Caco-2 (cell line): ENCODE measurements at regions not wholly inside any gene's neighbourhood (a gene's known extent, or its start where the extent isn't known, plus 50 kb on each side); places are given as distances from the start of the nearest gene placed in this dataset.

ENCODE experiments used
- BruUV-seq: library from RNA; stranded (reverse); fragments of 400-500 nt; replicated peaks from 2 replicates; lab custom pipeline; 2021; lab: Mats Ljungman, UMichigan
- CTCF ChIA-PET: fragments of 300-600 bp; sonication (Branson Sonifier 250); formaldehyde crosslinking; loops from one replicate; lab custom pipeline; 2022; ENCODE audit warnings: antibody characterized with exemption; lab: Charles Lee
- POLR2A ChIA-PET: fragments of 300-600 bp; sonication (Branson Sonifier 250); formaldehyde crosslinking; loops from one replicate; lab custom pipeline; 2022; ENCODE audit warnings: antibody characterized with exemption; lab: Charles Lee
- DNase-seq, 2 experiments: peaks; one replicate each; pipeline versions ENCODE4 v3.0.0 to v3.0.0-alpha.2; 2020 to 2022
- H3K27me3 ChIP-seq: replicated peaks from 2 replicates; pipeline ENCODE4 v1.6.0; 2011; ENCODE audit warnings: low read length; ENCODE audit not compliant: control insufficient read depth, insufficient read depth
- H3K36me3 ChIP-seq: 2 replicates; pipeline ENCODE4 v1.5.1; 2011; ENCODE audit warnings: low read length; ENCODE audit not compliant: control insufficient read depth, insufficient read depth
- H3K4me1 ChIP-seq: fragments of 250-450 bp; sonication (Bioruptor Pico); 2 replicates; pipeline ENCODE4 v1.5.1; 2020; ENCODE audit warnings: mild to moderate bottlenecking
- H3K4me3 ChIP-seq: 2 replicates; pipeline ENCODE4 v1.5.1; 2011; ENCODE audit warnings: low read depth, mild to moderate bottlenecking, control low read depth, low read length
- H3K9me3 ChIP-seq: fragments of 250-450 bp; sonication (Bioruptor Pico); 2 replicates; pipeline ENCODE4 v1.5.1; 2020; ENCODE audit warnings: mild to moderate bottlenecking, moderate library complexity
- H3K27ac Mint-ChIP-seq: one replicate; pipeline ENCODE4 v1.8.0; 2022; ENCODE audit warnings: mixed read lengths; ENCODE audit not compliant: unreplicated experiment
- H3K27me3 Mint-ChIP-seq: one replicate; pipeline ENCODE4 v1.8.0; 2022; ENCODE audit warnings: mixed read lengths; ENCODE audit not compliant: insufficient read depth, unreplicated experiment
- H3K36me3 Mint-ChIP-seq: one replicate; pipeline ENCODE4 v1.8.0; 2022; ENCODE audit warnings: mild to moderate bottlenecking, mixed read lengths; ENCODE audit not compliant: insufficient read depth, unreplicated experiment
- H3K4me1 Mint-ChIP-seq: one replicate; pipeline ENCODE4 v1.8.0; 2022; ENCODE audit warnings: low read depth, mixed read lengths; ENCODE audit not compliant: unreplicated experiment
- H3K4me3 Mint-ChIP-seq: one replicate; pipeline ENCODE4 v1.8.0; 2022; ENCODE audit warnings: mild to moderate bottlenecking, moderate library complexity, mixed read lengths; ENCODE audit not compliant: unreplicated experiment
- H3K9me3 Mint-ChIP-seq: one replicate; pipeline ENCODE4 v1.8.0; 2022; ENCODE audit warnings: mixed read lengths; ENCODE audit not compliant: unreplicated experiment
- CTCF ChIP-seq, 2 experiments: fragments of 200-600 bp in 1 of 2; IDR thresholded peaks; 1 replicate in 1 of 2; 2 replicates in 1 of 2; pipeline versions ENCODE4 v1.5.1 to v1.8.0; 2011 to 2022; ENCODE audit warnings: antibody characterized with exemption in 1 of 2, control low read depth in 1 of 2, inconsistent platforms in 1 of 2, low read depth in 1 of 2, low read length in 1 of 2, mild to moderate bottlenecking in 1 of 2, moderate library complexity in 1 of 2; ENCODE audit not compliant: insufficient read depth in 1 of 2, severe bottlenecking in 1 of 2, unreplicated experiment in 1 of 2
- intact Hi-C: fragments of 100-400 bp; cut with micrococcal nuclease; formaldehyde crosslinking; loops from one replicate; pipeline ENCODE4 v1.10.0; 2022; ENCODE audit not compliant: unreplicated experiment

DNA sequence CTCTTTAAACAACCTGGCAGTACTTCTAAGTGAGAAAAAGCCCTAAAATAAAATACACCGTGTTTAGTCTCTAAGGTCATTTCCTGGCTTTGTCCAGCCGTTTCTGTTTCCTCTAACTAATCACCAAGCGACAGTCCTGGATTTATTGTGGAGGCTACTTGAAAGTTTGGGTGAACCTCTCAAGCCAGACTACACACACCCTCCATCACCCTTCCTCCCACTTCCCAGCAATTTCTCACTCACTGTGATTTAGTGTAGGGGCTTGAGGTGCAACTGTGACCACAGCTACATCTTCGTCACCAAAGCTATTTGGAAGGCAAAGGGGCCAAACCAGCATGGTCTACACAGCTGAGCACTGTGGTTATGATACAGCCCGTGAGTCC lies 240.0 kb upstream of the SLC24A2 start:
- ChIA-PET POLR2A (no interaction called here), CTCF (no interaction called here)
- no TSS peak for BruUV-seq
- peaks cover 18% of the 10 kb centered on the region for H3K4me1 Mint-ChIP-seq
- no peak for TF ChIP-seq CTCF (IDR thresholded peaks at IDR 0.05; ENCODE audit: insufficient read depth in 1 of 2, low read depth in 1 of 2, low read length in 1 of 2, severe bottlenecking in 1 of 2, unreplicated experiment in 1 of 2)
- no peaks in the 10 kb centered on the region for H3K27me3 Mint-ChIP-seq
- H3K4me3 Mint-ChIP-seq: peak overlapping the region; percentile 22
- Histone ChIP-seq H3K36me3 (no peaks in the 10 kb centered on the region), H3K4me3 (no peak overlapping the region), H3K9me3 (no peaks in the 10 kb centered on the region), H3K27me3 (no peaks in the 10 kb centered on the region), H3K4me1 (peaks cover 26% of the 10 kb centered on the region)
- peak overlapping the region; percentile 4 for H3K27ac Mint-ChIP-seq
- intact Hi-C loops: loop anchor here (1.0 to 10.0 kb wide), 2 partner anchors 119 to 166 kb away; no protein-coding TSS in a partner anchor
- no peaks in the 10 kb centered on the region for H3K36me3 Mint-ChIP-seq
- no peak for DNase-seq
- no peaks in the 10 kb centered on the region for H3K9me3 Mint-ChIP-seq

- H3K4me3 Mint-ChIP-seq: peak overlapping the region; percentile 22
- peaks cover 32% of the 10 kb centered on the region for H3K4me1 ChIP-seq
- peaks cover 18% of the 10 kb centered on the region for H3K4me1 Mint-ChIP-seq
- no peak for TF ChIP-seq CTCF (IDR thresholded peaks at IDR 0.05; ENCODE audit: insufficient read depth in 1 of 2, low read depth in 1 of 2, low read length in 1 of 2, severe bottlenecking in 1 of 2, unreplicated experiment in 1 of 2)
- CTCF ChIA-PET: no interaction called here
- H3K27ac Mint-ChIP-seq: peak overlapping the region; percentile 4
- no peaks in the 10 kb centered on the region for H3K36me3 Mint-ChIP-seq
- peak; percentile 70 to 78 for DNase-seq
- no peaks in the 10 kb centered on the region for H3K27me3 Mint-ChIP-seq
- H3K9me3 ChIP-seq: no peaks in the 10 kb centered on the region
- POLR2A ChIA-PET: no interaction called here
- intact Hi-C loops: loop anchor here (1.0 to 10.0 kb wide), 2 partner anchors 120 to 166 kb away; no protein-coding TSS in a partner anchor
- H3K36me3 ChIP-seq: no peaks in the 10 kb centered on the region
- no peak overlapping the region for H3K4me3 ChIP-seq
- H3K9me3 Mint-ChIP-seq: no peaks in the 10 kb centered on the region
- no TSS peak for BruUV-seq
- no peaks in the 10 kb centered on the region for H3K27me3 ChIP-seq
Observed at GRCh38 chr9:20028192-20028848, 239.5 kb upstream of the SLC24A2 start.

- no peak overlapping the region for H3K27ac Mint-ChIP-seq
- H3K4me1 ChIP-seq: peaks cover 25% of the 10 kb centered on the region
- peaks cover 4% of the 10 kb centered on the region for H3K9me3 Mint-ChIP-seq
- no peak for DNase-seq
- no peaks in the 10 kb centered on the region for H3K27me3 Mint-ChIP-seq
- H3K9me3 ChIP-seq: no peaks in the 10 kb centered on the region
- no peaks in the 10 kb centered on the region for H3K27me3 ChIP-seq
- ChIA-PET POLR2A (no interaction called here), CTCF (no interaction called here)
- H3K4me1 Mint-ChIP-seq: peaks cover 18% of the 10 kb centered on the region
- BruUV-seq: no TSS peak
- no peak overlapping the region for H3K4me3 ChIP-seq
- H3K36me3 ChIP-seq: no peaks in the 10 kb centered on the region
- no peak overlapping the region for H3K4me3 Mint-ChIP-seq
- H3K36me3 Mint-ChIP-seq: no peaks in the 10 kb centered on the region
- intact Hi-C loops: loop anchor here (10.0 kb wide), 1 partner anchor 171 kb away; no protein-coding TSS in a partner anchor
- TF ChIP-seq CTCF (IDR thresholded peaks at IDR 0.05; ENCODE audit: insufficient read depth in 1 of 2, low read depth in 1 of 2, low read length in 1 of 2, severe bottlenecking in 1 of 2, unreplicated experiment in 1 of 2): no peak
Observed at GRCh38 chr9:20023961-20024571, 235.2 kb upstream of the SLC24A2 start.
